UCSD-AML1 (cell line): ENCODE measurements at regions not wholly inside any gene's neighbourhood (a gene's known extent, or its start where the extent isn't known, plus 50 kb on each side); places are given as distances from the start of the nearest gene placed in this dataset.

ENCODE experiments used
- DNase-seq: peaks from one replicate; lab custom pipeline; 2025; ENCODE audit not compliant: unreplicated experiment; lab: John Stamatoyannopoulos, UW

DNA sequence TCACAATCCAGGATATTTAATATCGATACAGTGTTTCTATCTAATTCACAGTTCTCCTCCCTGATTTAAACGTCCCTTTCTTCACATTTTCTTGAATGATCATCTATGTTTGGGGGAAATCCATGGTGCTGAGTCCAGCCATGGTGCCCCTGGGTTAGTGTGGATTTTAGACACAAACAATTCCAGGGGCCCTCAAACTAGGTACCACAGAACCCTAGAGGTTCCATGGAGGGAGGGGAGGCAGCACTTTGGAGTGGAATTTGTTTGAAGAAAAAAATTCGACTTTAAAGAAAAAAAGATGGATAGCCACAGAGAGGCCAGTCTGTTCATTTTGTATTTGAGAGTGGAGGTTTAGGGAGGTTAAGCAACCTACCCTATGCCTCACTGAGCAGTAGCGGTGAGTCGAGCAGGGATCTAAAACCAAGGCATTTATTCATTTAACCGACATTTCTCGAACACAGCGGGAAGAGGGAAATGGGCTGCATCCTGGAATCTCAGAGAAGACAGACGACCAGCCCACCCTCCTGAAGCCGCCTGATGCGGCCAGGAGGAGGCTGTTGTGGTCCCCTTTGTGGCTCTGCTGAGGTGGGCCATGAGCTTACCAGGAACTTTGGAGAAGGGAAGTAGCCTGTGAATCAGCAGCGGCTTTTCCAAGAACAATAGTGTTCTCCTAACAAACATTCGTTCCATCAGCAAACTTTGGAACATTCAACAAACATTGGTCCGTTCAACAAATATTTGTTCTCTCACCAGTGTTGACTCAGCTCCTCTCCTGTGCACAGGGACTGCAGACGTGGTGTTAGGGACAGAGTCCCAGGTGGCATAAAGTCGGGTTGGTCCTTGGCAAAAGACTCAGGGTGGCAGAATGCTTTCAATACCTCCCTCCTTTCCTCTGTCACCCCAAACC, 103.5 kb upstream of the ZBTB40 start:
- DNase-seq, result no peak

DNA sequence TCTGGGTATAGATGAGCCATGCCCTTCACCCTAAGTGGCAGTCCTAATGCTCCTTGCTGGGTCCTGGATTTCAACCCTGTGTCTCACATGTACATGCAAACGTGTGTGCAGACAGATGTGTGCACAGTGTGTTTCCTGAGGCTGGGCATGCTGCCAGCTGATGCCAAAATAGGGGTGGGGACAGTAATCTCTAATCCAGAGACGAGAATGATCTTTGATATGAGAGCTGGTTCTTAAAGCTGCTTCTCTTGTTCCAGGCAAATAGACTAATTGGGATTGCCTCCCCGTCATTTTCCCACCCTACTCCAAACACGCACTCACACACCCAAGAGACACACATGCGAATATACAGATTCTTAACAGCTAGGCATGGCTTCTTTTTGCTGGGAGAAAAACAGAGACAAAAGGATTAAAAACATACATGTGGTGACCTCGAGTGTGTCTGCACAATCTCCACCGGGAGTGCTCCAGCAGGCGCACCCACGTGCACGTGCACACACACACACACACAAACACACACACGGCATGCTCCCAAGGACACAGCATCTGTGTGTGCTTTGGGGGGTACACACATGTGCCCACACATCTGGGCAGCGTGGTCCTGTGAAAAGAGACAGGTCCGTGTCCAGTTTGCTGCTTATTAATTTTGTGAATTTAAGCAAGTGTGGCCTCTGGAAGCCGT, 102.1 kb upstream of the ZBTB40 start:
- no peak for DNase-seq

DNA sequence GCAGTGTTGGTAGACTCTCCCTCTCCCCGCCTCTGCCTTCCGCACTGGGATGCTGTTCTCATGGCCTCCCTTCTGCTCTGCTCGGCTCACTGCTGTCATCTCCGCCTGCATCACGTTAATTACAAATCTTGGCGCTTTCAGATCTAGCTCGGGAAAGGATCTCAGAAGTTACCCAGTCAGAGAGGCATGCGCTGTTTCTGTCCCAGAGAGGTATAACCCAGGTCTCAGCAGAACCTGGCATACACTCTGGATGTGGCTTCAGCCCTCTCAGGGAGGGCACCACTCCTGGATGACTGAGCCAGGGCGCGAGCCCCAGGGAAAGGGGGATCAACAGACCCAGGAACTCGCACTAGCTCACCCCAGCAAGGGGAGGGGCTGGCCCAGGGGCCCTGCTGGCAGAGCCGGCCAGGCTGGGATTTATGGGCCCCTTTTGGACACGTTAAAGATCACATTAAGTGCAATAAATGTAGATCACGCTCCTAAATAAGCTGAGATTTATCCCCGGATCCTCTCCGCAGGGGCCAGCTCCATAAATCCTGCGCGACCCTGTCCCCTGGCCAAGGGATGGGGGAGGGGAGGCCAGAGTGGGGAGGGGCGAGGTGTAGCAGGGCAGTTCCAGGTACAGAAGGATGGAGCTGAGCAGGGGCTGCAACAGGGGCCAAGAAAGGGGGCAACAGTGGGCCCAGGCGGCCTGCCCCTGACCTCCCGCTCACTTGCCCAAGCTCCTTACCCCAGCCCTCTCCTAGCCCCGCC, 101.3 kb upstream of the ZBTB40 start:
- no peak for DNase-seq

DNA sequence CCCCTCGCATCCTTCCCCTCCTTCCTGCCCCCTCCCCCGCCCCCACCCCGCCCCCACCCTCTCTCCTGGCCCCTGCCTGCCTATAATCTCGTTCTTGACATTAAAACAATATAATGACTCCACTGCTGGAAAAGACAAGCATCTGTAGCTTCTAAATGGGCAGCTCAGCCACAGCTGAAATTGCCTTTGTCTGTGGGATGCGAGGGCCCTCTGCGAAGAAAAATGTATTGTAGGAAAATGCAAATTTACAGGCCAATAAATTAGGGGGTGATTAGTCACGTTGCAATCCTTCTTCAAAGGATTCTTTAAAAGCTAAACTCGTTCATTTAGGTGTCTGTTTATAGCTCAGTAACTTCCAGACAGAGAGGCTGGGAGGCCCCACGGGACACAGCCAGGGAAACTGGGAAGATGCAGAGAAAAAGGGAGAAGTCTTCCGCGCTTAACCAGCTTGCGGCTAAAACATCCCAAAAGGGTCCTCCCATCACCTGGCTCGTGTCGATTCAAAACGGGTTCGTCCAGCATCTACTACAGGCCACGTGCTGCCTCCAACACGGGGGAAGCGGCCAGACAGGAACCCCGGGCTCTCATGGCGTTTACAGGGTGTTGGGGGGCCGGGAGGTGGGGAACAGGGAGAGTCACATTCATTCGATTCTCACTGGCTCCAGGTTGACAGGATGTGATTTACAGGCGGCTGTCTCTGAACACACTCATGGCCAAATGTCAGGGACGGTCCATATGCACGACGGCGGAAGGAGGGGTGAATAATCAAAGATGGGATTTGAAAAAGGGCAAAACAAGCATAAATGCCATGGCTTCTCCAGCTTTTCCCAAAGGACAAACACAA, 100.5 kb upstream of the ZBTB40 start:
- DNase-seq, result no peak

DNA sequence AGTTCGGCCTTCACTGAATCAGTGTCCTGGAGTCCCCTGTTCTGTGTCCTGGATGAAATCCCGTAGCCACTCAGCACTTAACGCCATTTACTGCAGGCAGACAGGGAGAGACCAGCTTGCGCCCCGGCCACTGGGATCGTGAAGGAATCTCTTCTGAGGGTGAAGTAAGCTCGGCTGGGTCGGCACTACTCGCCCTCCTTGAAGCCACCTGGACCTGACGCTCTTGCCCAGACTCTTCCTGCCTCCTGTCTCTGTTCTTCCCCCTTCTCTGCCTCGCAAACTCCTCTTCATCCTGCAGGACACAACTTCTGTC, 99.9 kb upstream of the ZBTB40 start:
- DNase-seq, result no peak

DNA sequence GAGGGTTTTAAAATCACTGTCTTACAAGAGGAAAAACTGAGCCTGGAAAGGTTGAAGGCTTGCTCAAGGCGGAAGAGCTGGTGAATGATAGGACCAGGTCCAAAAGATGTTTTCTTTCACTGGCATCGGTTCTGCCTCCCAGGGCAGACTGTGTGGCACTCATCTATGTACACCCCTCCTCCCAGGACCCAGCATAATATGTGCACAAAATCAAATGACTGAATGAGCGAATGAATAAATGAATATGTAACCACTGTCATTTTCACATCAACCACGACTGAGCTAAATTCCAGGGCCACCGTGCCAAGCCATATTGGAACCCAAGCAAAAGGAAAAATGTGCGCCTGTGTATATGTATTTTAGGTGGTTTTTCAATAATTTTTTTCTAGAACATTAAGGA, 99.3 kb upstream of the ZBTB40 start:
- no peak for DNase-seq

DNA sequence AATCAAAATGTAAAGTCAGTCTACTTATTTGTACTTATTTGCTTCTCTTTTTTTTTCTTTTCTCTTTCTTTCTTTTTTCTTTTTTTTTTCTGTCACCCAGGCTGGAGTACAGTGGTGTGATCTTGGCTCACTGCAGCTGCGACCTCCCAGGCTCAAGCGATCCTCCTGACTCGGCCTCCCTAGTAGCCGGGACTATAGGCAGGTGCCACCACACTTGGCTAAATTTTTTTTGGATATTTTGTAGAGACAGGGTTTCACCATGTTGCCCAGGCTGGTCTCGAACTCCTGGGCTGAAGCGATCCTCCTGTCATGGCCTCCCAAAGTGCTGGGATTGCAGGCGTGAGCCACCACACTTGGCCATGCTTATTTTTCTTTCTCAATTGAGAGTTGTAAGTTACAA, 98.8 kb upstream of the ZBTB40 start:
- no peak for DNase-seq

DNA sequence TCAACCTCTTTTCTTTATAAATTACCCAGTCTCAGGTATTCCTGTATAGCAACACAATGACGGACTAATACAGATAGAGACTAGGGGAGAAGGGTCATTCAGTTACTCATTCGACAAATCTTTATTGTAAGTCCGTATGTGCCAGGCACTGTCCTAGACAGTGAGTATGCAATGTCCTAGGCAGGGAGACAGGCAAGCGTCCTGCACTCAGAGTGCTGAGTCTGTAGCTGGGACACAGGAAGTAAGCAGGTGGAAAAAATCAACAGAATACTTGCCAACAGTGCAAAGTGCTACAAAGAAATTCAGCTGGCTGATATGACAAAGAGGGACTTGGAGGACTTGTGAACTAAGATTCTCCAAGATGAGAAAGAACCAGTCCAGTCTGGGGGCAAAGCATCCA, 92.2 kb upstream of the ZBTB40 start:
- DNase-seq, result no peak

DNA sequence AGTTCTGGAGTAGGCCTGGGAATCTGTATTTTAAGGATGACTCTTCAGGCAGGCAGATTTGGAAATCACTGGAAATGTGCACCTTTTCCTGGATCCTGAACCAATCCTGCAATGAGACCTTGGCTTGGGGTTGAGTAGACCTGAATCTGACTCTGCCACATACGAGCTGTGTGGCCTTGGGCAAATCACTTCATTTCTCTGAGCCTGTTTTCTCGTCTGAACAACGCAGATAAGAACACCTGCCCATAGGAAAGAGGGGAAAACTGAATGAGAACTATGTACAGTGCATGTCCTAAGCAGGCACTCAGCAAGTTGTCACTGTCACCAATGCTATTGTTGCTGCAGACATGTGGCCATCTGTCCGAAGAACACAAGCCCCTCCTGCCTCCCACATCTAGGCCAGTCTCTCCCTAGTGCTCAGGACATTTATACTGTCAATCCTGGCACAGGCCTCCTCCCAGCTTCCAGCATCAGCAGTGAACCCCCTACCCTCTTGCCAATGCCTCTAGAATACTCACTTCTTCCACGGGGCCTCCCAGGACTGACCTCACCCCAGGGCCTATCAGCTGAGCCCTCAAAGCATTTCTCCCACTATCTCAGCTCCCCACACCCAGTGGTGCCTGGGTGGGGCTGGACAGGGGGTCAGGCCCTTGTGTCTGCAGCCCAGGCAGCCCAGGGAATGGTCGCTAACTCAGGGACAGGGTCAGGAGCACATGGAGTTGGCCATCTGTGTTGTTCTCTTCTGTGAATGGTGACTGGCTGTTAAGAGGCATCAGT, 88.8 kb upstream of the ZBTB40 start:
- DNase-seq, result no peak

DNA sequence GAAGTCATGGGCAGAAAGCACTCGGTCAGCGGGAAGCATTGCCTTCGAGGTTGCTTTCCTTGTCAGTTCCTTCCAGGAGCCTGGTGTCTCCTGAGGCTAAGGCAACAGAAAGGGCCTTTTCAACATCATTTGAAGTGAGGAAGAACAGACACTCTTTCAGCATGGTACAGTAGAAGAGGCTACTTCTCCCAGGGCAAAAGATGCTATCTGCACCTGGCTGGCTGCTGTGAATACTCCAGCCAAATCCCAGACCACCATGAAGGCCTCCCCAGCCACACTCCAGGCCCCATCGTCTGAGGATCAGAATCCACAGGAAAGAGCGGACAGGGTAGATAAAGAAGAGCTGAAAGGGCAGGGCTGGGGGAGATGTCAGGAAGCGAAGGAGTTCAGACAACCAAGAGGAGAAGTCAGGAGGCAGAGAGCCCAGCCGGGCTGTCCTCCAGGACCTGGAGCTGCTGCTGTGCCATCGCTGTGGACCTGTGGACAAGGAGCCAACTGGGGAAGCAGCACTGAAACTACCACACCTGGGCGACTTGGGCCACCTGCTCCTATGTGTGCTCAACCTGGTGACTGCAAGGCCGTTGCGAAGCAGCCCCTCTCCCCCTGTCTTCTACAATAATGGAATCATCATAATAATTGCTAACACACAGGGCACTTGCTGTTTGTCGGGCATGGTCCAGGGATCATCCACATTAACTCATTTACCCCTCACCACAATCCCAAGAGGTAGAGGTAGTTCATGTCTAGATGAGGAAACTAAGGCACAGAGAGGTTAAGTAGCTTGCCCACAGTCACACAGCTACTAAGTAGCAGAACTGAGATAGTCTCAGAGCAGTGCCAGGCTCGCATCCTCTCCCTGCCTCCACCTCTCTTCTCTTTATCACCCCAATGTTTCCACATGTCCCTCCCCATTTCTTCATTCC, 88.0 kb upstream of the ZBTB40 start:
- DNase-seq, result no peak

DNA sequence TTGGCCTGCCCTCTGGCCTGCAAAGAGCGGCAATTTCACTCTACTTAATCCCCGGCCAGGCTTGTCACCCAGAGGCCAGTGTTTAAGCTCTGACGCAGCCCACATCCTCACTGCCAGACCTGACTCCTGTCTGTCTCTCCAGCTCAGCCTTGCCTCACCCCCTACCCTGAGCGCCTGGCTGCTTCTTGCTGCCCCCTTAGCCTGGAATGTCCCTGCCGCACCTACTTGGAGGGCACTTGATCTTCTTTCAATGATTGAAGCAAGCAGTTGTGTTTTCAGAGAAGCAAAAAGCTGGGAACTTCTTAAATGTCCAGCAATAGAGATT, 87.4 kb upstream of the ZBTB40 start:
- DNase-seq, result no peak

DNA sequence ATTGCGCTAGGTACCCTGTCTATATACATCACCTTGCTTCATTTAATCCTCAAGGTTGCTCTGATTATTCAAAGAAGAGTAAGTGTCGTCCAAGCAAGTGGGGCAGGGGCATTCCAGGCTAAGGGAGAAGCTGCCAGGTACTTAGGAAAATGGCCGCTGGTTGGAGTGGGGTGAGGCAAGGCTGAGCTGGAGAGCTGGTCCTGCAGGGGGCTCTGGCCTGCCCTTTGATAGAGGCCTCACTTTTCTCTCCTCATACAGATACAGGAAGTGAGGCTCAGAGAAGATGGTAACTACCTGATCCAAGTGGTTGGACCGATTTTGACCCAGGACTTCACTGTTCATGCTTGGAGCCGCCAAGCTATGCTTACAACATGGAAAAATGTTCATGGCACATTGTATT, 86.9 kb upstream of the ZBTB40 start:
- DNase-seq, result no peak

DNA sequence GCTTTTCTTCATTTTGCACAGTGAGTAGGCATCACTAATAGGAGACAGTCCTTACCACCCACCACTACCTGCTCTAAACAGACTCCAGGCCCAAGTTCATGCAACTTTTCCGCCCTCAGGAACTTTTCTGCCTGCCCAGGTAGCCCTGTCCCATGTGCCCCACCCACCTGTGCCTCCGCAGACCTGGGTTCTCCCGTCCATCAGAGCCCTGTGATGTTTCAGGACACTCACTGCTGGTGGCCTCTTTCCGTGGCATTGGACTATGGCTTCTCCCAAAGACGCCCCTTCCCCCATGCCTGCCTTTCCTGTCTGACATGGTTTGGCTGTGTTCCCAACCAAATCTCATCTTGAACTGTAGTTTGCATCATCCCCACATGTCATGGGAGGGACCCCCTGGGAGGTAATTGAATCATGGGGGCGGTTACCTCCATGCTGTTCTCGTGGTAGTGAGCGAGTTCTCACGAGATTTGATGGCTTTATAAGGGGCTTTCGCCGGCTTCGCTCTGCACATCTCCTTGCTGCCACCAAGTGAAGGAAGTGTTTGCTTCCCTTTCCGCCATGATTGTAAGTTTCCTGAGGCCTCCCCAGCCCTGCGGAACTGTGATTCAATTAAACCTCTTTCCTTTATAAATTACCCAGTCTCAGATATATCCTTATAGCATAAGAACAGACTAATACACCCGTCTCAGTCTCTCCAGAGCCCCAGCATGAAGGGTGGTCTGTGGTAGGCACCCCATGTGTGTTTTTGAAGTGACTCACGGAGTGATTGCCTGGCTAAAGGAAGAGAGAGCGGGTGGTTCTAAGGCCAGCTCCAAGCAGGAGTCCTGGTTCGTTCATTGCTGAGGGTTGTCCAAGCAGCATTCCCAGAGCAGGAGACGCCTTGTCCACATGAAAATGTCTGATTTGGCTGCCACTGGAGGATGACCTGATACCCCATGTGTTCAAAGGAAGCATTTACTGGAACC, 86.0 kb upstream of the ZBTB40 start:
- no peak for DNase-seq

DNA sequence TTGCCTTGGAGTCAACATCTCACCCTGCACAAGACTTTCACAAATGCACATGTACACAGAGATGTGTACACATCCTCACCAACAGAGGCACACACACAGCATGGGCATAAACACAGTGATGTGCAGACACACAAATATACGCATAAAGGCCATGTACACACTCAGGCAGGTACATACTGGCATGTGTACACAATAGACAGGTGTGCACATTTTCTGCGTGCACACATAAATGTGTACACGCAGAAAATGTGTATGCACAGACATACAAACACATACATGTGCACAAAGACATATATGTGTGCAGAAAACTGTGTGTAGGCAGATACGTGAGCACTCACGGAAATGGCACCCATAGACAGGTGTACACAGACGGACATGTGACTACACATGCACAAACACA, 85.3 kb upstream of the ZBTB40 start:
- no peak for DNase-seq

DNA sequence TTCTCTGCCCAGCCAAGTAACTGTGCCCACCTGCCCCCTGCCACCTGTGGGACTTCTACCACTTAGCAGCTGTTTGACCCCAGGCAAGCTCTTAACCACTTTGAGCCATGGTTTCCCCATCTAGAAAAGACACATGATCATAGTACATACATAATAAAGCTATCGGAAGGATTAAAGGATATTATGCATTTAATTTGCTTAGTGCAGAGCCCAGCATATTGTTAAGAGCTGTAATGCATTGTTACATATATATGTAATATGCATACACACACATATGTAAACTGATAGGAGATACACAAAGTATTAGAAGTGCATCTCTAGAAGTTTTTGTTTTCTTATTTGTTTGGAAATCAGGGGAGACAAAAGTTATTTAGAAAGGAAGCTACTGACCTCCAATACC, 83.5 kb upstream of the ZBTB40 start:
- DNase-seq, result no peak

DNA sequence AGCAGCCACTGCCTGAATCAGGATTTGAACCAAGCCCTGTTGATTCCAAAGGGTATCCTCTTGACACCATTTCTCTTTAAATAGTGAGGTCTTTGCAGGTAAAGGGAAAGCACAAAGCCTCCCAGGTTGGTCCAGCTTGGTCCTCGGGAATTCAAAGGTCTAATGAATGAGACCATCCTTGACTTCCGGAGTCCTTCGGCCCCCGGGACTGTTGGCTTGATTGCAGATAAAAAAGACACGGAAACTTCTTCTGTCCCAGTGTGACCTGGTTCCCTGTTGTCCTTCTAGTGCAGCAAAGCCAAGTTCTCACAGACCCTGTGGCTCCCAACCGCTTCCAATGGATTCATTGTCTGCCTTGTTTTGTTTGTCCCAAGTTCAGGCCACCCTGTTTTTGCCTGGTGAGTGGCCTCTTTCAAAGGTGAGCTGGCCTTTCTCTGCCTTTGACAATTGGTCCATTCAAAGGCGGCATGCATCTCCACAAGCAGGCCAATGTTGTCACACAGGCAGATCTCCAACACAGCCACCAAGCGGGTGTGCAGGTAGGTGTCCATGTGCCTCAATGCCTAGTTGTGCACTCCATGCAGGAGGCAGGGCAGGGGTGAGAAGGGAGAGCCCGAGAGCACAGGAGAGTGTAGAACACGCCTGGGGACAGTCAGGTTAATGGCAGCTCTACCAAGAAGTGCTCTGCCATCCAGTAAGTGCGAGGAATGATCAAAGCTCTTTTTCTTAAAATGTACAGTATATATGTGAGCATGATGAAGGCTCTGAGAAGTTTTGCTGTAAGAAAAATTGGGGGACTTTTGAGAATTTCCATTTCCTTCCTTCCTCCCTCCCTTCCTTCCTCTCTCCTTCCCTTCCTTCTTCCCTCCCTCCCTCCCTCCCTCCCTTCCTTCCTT, 82.1 kb upstream of the ZBTB40 start:
- DNase-seq, result no peak

DNA sequence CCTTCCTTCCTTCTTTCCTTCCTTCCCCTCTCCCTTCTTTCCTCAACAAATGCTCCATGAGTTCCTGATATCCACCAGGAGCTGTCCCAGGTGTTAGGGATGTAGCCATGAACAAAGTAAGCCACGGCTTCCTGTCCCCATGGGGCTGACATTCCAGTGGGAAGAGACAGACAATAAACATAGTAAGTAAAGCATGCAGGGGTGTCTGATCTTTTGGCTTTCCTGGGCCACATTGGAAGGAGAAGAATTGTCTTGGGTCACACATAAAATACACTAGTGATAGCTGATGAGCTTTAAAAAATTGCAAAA, 81.5 kb upstream of the ZBTB40 start:
- DNase-seq, result no peak

DNA sequence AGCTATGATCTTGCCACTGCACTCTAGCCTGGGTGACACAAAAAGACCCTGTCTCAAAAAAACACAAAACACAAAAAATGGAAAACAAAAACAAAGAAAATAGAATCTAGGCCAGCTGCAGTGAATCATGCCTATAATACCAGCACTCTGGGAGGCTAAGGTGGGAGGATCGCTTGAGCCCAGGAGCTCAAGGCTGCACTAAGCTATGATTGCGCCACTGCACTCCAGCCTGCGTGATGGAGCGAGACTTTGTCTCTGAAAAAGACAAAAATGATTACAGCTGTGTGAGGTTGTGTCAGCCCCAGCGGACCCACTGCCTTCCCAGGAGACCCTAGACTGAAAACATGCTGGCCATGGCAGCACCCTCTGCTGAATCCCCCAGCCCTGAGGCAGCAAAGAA, 80.2 kb upstream of the ZBTB40 start:
- no peak for DNase-seq
